Transverse colon (tissue), 3 donors: ENCODE measurements at regions not wholly inside any gene's neighbourhood (a gene's known extent, or its start where the extent isn't known, plus 50 kb on each side); places are given as distances from the start of the nearest gene placed in this dataset.

Experiments
- EP300 ChIP-seq: sonication (generic); formaldehyde crosslinking; IDR thresholded peaks from one replicate; pipeline ENCODE4 v1.6.1; 2017; ENCODE audit warnings: antibody characterized with exemption, low read depth
- POLR2A ChIP-seq: fragments of 450-650 bp; IDR thresholded peaks from one replicate; pipeline ENCODE4 v1.6.1; 2016; ENCODE audit warnings: antibody characterized with exemption, mild to moderate bottlenecking, moderate library complexity
- TF ChIP-seq, protein P1 (sequence below), 5 experiments: fragments of 200-600 bp in 3 of 5; fragments of 450-650 bp in 2 of 5; sonication (generic) in 3 of 5; IDR thresholded peaks; 1 replicate in 2 of 5; 2 replicates in 3 of 5; pipeline ENCODE4 v1.5.1; 2016 to 2017; ENCODE audit warnings: antibody characterized with exemption in 5 of 5, inconsistent platforms in 3 of 5, mild to moderate bottlenecking in 2 of 5, moderate library complexity in 1 of 5

DNA sequence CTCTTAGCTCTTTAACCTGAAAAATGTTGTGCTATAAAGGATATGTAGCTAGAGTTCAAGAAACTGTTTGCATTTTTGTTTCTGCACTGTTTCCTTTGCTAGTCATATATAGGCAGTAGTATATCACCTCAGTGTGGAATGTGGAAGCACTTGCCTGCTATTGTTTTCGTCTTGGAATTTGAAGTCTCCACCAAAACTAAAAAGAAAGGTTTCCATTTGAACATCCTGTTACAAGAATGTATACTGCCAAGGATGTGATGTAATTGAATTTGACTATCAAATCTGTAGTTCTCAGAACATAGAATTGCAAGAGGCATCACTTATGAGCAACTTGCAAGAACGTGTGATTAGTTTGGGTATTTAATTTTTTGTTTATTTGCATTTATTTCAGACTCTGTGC, 51.1 kb upstream of the MEOX2 start:
- TF ChIP-seq, protein P1, sequence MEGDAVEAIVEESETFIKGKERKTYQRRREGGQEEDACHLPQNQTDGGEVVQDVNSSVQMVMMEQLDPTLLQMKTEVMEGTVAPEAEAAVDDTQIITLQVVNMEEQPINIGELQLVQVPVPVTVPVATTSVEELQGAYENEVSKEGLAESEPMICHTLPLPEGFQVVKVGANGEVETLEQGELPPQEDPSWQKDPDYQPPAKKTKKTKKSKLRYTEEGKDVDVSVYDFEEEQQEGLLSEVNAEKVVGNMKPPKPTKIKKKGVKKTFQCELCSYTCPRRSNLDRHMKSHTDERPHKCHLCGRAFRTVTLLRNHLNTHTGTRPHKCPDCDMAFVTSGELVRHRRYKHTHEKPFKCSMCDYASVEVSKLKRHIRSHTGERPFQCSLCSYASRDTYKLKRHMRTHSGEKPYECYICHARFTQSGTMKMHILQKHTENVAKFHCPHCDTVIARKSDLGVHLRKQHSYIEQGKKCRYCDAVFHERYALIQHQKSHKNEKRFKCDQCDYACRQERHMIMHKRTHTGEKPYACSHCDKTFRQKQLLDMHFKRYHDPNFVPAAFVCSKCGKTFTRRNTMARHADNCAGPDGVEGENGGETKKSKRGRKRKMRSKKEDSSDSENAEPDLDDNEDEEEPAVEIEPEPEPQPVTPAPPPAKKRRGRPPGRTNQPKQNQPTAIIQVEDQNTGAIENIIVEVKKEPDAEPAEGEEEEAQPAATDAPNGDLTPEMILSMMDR (IDR thresholded peaks at IDR 0.05), result no peak
- TF ChIP-seq EP300 (no peak), POLR2A (no peak)
